ENCODE measurements at regions not wholly inside any gene's neighbourhood (a gene's known extent, or its start where the extent isn't known, plus 50 kb on each side); places are given as distances from the start of the nearest gene placed in this dataset.

GRCh38 chr12:107454109-107454830 is 231.3 kb upstream of the PWP1 start:
- TF ChIP-seq POLR2A (IDR thresholded peaks at IDR 0.05) (no peak), CTCF (IDR thresholded peaks at IDR 0.05 in 4 of 5, conservative IDR thresholded peaks at IDR 0.05 in 1 of 5) (no peak)

Data from gastrocnemius medialis (tissue), 4 donors.